ENCODE measurements at regions not wholly inside any gene's neighbourhood (a gene's known extent, or its start where the extent isn't known, plus 50 kb on each side); places are given as distances from the start of the nearest gene placed in this dataset.
"Not testable (repeated sequence)": the region's sequence is repeated elsewhere in the genome, so short reads cannot be mapped to it uniquely, and the experiment has no call there.

- TF ChIP-seq CTCF (IDR thresholded peaks at IDR 0.05; ENCODE audit: low read length) (no peak), EZH2 (IDR thresholded peaks at IDR 0.05; ENCODE audit: borderline replicate concordance, low read length) (no peak)
- Histone ChIP-seq H3K27ac (ENCODE audit: low read depth, low read length, poor library complexity, severe bottlenecking) (no peak overlapping the region), H3K4me2 (ENCODE audit: low read length) (no peak overlapping the region), H3K9ac (ENCODE audit: low read length) (no peak overlapping the region), H3K27me3 (ENCODE audit: insufficient read depth, low read length) (no peaks in the 10 kb centered on the region), H3K79me2 (ENCODE audit: insufficient read depth, low read length) (no peaks in the 10 kb centered on the region), H3K4me1 (ENCODE audit: insufficient read depth, low read length, severe bottlenecking) (no peaks in the 10 kb centered on the region), H3K36me3 (ENCODE audit: insufficient read depth, low read length) (no peaks in the 10 kb centered on the region), H3K4me3 (ENCODE audit: low read depth, low read length, poor library complexity, severe bottlenecking) (no peak overlapping the region), H3K9me3 (ENCODE audit: low read length) (no peaks in the 10 kb centered on the region), H3F3A (ENCODE audit: insufficient read depth, low read length) (no peaks in the 10 kb centered on the region), H2AFZ (ENCODE audit: low read length) (no peak overlapping the region), H3K9me2 (ENCODE audit: low read depth, low read length) (no peaks in the 10 kb centered on the region), H4K20me1 (ENCODE audit: insufficient read depth, low read length) (no peaks in the 10 kb centered on the region)
Measured at GRCh38 chr2:83368461-83368860, 1090.6 kb downstream of the SUCLG1 start.

- TF ChIP-seq CTCF (IDR thresholded peaks at IDR 0.05; ENCODE audit: low read length) (no peak), EZH2 (IDR thresholded peaks at IDR 0.05; ENCODE audit: borderline replicate concordance, low read length) (no peak)
- Histone ChIP-seq H3K9ac (ENCODE audit: low read length) (no peak overlapping the region), H3K79me2 (ENCODE audit: insufficient read depth, low read length) (no peaks in the 10 kb centered on the region), H3K4me3 (ENCODE audit: low read depth, low read length, poor library complexity, severe bottlenecking) (no peak overlapping the region), H3K9me2 (ENCODE audit: low read depth, low read length) (no peaks in the 10 kb centered on the region), H3K9me3 (ENCODE audit: low read length) (no peaks in the 10 kb centered on the region), H3K4me2 (ENCODE audit: low read length) (no peak overlapping the region), H4K20me1 (ENCODE audit: insufficient read depth, low read length) (no peaks in the 10 kb centered on the region), H3K4me1 (ENCODE audit: insufficient read depth, low read length, severe bottlenecking) (no peaks in the 10 kb centered on the region), H3K27ac (ENCODE audit: low read depth, low read length, poor library complexity, severe bottlenecking) (no peak overlapping the region), H3K27me3 (ENCODE audit: insufficient read depth, low read length) (no peaks in the 10 kb centered on the region), H3F3A (ENCODE audit: insufficient read depth, low read length) (no peaks in the 10 kb centered on the region), H3K36me3 (ENCODE audit: insufficient read depth, low read length) (no peaks in the 10 kb centered on the region), H2AFZ (ENCODE audit: low read length) (no peak overlapping the region)
Measured at GRCh38 chr2:83365476-83365875, 1093.6 kb downstream of the SUCLG1 start.

GRCh38 chr2:83364264-83364663 lies 1094.8 kb downstream of the SUCLG1 start:
- no peak overlapping the region for H2AFZ ChIP-seq (ENCODE audit: low read length)
- no peaks in the 10 kb centered on the region for H3K79me2 ChIP-seq (ENCODE audit: insufficient read depth, low read length)
- H4K20me1 ChIP-seq (ENCODE audit: insufficient read depth, low read length), result no peaks in the 10 kb centered on the region
- H3K27me3 ChIP-seq (ENCODE audit: insufficient read depth, low read length), result no peaks in the 10 kb centered on the region
- no peak overlapping the region for H3K9ac ChIP-seq (ENCODE audit: low read length)
- H3K9me2 ChIP-seq (ENCODE audit: low read depth, low read length), result no peaks in the 10 kb centered on the region
- H3K27ac ChIP-seq (ENCODE audit: low read depth, low read length, poor library complexity, severe bottlenecking), result no peak overlapping the region
- no peaks in the 10 kb centered on the region for H3F3A ChIP-seq (ENCODE audit: insufficient read depth, low read length)
- H3K9me3 ChIP-seq (ENCODE audit: low read length), result no peaks in the 10 kb centered on the region
- H3K4me2 ChIP-seq (ENCODE audit: low read length), result no peak overlapping the region
- no peak overlapping the region for H3K4me3 ChIP-seq (ENCODE audit: low read depth, low read length, poor library complexity, severe bottlenecking)
- H3K36me3 ChIP-seq (ENCODE audit: insufficient read depth, low read length), result no peaks in the 10 kb centered on the region
- H3K4me1 ChIP-seq (ENCODE audit: insufficient read depth, low read length, severe bottlenecking), result no peaks in the 10 kb centered on the region
- TF ChIP-seq EZH2 (IDR thresholded peaks at IDR 0.05; ENCODE audit: borderline replicate concordance, low read length) (no peak), CTCF (IDR thresholded peaks at IDR 0.05; ENCODE audit: low read length) (no peak)

GRCh38 chr2:83363138-83363537 lies 1095.9 kb downstream of the SUCLG1 start:
- not testable (repeated sequence) for H3K9ac ChIP-seq (ENCODE audit: low read length); H3K4me1 ChIP-seq (ENCODE audit: insufficient read depth, low read length, severe bottlenecking); H3K36me3 ChIP-seq (ENCODE audit: insufficient read depth, low read length); H2AFZ ChIP-seq (ENCODE audit: low read length); H4K20me1 ChIP-seq (ENCODE audit: insufficient read depth, low read length); H3K27ac ChIP-seq (ENCODE audit: low read depth, low read length, poor library complexity, severe bottlenecking); H3K4me2 ChIP-seq (ENCODE audit: low read length); H3K9me2 ChIP-seq (ENCODE audit: low read depth, low read length); H3K79me2 ChIP-seq (ENCODE audit: insufficient read depth, low read length); H3K4me3 ChIP-seq (ENCODE audit: low read depth, low read length, poor library complexity, severe bottlenecking); H3F3A ChIP-seq (ENCODE audit: insufficient read depth, low read length); H3K27me3 ChIP-seq (ENCODE audit: insufficient read depth, low read length); H3K9me3 ChIP-seq (ENCODE audit: low read length)
